Lower lobe of right lung (tissue), 2 donors: ENCODE measurements at regions not wholly inside any gene's neighbourhood (a gene's known extent, or its start where the extent isn't known, plus 50 kb on each side); places are given as distances from the start of the nearest gene placed in this dataset.

Source experiments
- ATAC-seq, 2 donors: fragments of 200-7000 bp; cut with Tn5 transposase; one replicate each; pipeline ENCODE4 v1.9.1; 2020 to 2022; ENCODE audit warnings: mild to moderate bottlenecking in 2 of 2, moderate library complexity in 2 of 2
- DNase-seq: peaks from one replicate; pipeline ENCODE4 v3.0.0-alpha.2; 2020
- H3K27ac ChIP-seq: fragments of 200-600 bp; one replicate; pipeline ENCODE4 v1.8.0; 2022
- H3K27me3 ChIP-seq: fragments of 200-600 bp; one replicate; pipeline ENCODE4 v1.8.0; 2022; ENCODE audit warnings: low read depth
- H3K36me3 ChIP-seq: fragments of 200-600 bp; one replicate; pipeline ENCODE4 v1.8.0; 2022; ENCODE audit warnings: mild to moderate bottlenecking
- H3K4me1 ChIP-seq: fragments of 200-600 bp; one replicate; pipeline ENCODE4 v1.8.0; 2022
- H3K4me3 ChIP-seq: fragments of 200-600 bp; one replicate; pipeline ENCODE4 v1.8.0; 2022; ENCODE audit warnings: mild to moderate bottlenecking
- H3K9me3 ChIP-seq: fragments of 200-600 bp; one replicate; pipeline ENCODE4 v1.8.0; 2022
- intact Hi-C: fragments of 100-400 bp; cut with DNase I; formaldehyde crosslinking; loops from one replicate; pipeline ENCODE4 v1.11.0; 2022
- TF ChIP-seq, protein P1 (sequence below): fragments of 200-600 bp; IDR thresholded peaks from one replicate; pipeline ENCODE4 v1.8.0; 2022; ENCODE audit warnings: antibody characterized with exemption, mild to moderate bottlenecking
- donor health status: DM: no; HTN: yes; CAD: no; lungs with severe emphysema.

GRCh38 chr5:172548311-172548731, 92.7 kb upstream of the NEURL1B start:
- DNase-seq (no peak), ATAC-seq (no peak)
- peaks cover 4% of the 10 kb centered on the region for H3K4me1 ChIP-seq
- TF ChIP-seq, protein P1, sequence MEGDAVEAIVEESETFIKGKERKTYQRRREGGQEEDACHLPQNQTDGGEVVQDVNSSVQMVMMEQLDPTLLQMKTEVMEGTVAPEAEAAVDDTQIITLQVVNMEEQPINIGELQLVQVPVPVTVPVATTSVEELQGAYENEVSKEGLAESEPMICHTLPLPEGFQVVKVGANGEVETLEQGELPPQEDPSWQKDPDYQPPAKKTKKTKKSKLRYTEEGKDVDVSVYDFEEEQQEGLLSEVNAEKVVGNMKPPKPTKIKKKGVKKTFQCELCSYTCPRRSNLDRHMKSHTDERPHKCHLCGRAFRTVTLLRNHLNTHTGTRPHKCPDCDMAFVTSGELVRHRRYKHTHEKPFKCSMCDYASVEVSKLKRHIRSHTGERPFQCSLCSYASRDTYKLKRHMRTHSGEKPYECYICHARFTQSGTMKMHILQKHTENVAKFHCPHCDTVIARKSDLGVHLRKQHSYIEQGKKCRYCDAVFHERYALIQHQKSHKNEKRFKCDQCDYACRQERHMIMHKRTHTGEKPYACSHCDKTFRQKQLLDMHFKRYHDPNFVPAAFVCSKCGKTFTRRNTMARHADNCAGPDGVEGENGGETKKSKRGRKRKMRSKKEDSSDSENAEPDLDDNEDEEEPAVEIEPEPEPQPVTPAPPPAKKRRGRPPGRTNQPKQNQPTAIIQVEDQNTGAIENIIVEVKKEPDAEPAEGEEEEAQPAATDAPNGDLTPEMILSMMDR, result no peak
- H3K27me3 ChIP-seq, result no peaks in the 10 kb centered on the region
- no peaks in the 10 kb centered on the region for H3K9me3 ChIP-seq
- intact Hi-C loops, result no loop called here
- H3K36me3 ChIP-seq, result no peaks in the 10 kb centered on the region
- no peak overlapping the region for H3K4me3 ChIP-seq
- no peak overlapping the region for H3K27ac ChIP-seq

- Histone ChIP-seq H3K36me3 (no peaks in the 10 kb centered on the region), H3K9me3 (no peaks in the 10 kb centered on the region), H3K27me3 (no peaks in the 10 kb centered on the region), H3K4me3 (no peak overlapping the region), H3K4me1 (peaks cover 4% of the 10 kb centered on the region), H3K27ac (no peak overlapping the region)
- intact Hi-C loops, result no loop called here
- ATAC-seq (no peak), DNase-seq (no peak)
- TF ChIP-seq, protein P1, result no peak
Observed at GRCh38 chr5:172546196-172546595, 91.9 kb upstream of the SH3PXD2B start.

DNA sequence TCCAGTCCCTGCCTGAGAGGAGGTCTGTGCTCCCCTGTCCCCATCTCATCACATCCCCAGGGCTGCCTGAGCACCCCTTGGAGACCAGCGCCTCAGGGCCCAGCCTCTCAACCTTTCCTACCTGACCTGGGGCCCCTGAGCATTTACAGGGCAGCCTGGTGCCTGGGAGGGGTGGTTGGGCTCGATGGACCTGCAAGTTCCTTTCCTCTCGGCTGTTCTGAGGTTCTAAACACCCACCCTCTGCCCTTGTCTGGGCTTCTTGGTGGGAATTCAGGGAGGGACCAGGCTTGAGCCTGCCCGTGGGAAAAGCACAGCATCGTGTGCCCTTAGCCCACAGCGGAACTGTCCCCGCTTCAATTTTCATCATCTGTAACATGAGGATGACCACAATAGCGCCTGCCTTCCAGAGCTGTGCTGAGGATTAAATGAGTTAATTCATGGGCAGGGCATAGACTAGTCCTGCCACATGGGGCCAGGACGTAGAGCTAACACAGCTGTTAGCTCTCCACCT, 91.0 kb upstream of the SH3PXD2B start:
- Histone ChIP-seq H3K27me3 (no peaks in the 10 kb centered on the region), H3K4me3 (no peak overlapping the region), H3K4me1 (peaks cover 4% of the 10 kb centered on the region), H3K36me3 (no peaks in the 10 kb centered on the region), H3K27ac (no peak overlapping the region), H3K9me3 (no peaks in the 10 kb centered on the region)
- TF ChIP-seq, protein P1, result no peak
- ATAC-seq, result no peak
- no peak for DNase-seq
- intact Hi-C loops, result no loop called here

- Histone ChIP-seq H3K4me1 (peaks cover 4% of the 10 kb centered on the region), H3K4me3 (no peak overlapping the region), H3K9me3 (no peaks in the 10 kb centered on the region), H3K36me3 (no peaks in the 10 kb centered on the region), H3K27me3 (no peaks in the 10 kb centered on the region), H3K27ac (no peak overlapping the region)
- TF ChIP-seq, protein P1, result no peak
- intact Hi-C loops, result no loop called here
- ATAC-seq (no peak), DNase-seq (no peak)
Observed at GRCh38 chr5:172544371-172545095, 90.2 kb upstream of the SH3PXD2B start.

GRCh38 chr5:172543484-172544298, 89.4 kb upstream of the SH3PXD2B start:
- TF ChIP-seq, protein P1, result no peak
- DNase-seq, result no peak
- no peak overlapping the region for H3K27ac ChIP-seq
- H3K4me1 ChIP-seq, result peaks cover 4% of the 10 kb centered on the region
- H3K4me3 ChIP-seq, result no peak overlapping the region
- H3K36me3 ChIP-seq, result no peaks in the 10 kb centered on the region
- H3K9me3 ChIP-seq, result no peaks in the 10 kb centered on the region
- intact Hi-C loops, result no loop called here
- H3K27me3 ChIP-seq, result no peaks in the 10 kb centered on the region
- no peak for ATAC-seq
